CD8-positive, alpha-beta memory T cell (primary cell): ENCODE measurements at regions not wholly inside any gene's neighbourhood (a gene's known extent, or its start where the extent isn't known, plus 50 kb on each side); places are given as distances from the start of the nearest gene placed in this dataset.

Source experiments
- CTCF ChIA-PET: fragments of 350-600 bp; sonication (Branson Sonifier 250); formaldehyde crosslinking; loops from one replicate; lab custom pipeline; 2021; ENCODE audit warnings: antibody characterized with exemption; lab: Charles Lee
- POLR2A ChIA-PET: fragments of 350-600 bp; sonication (Branson Sonifier 250); formaldehyde crosslinking; loops from one replicate; lab custom pipeline; 2021; ENCODE audit warnings: antibody characterized with exemption; lab: Charles Lee
- DNase-seq, 5 donors: peaks; one replicate each; pipeline versions ENCODE4 v3.0.0 to v3.0.0-alpha.2; 2020 to 2022; ENCODE audit warnings: mixed read lengths in 1 of 5
- H3K27ac ChIP-seq: one replicate; pipeline ENCODE4 v1.7.0; 2013; ENCODE audit warnings: low read depth, mild to moderate bottlenecking, low read length, moderate library complexity
- H3K27me3 ChIP-seq: 2 replicates; pipeline ENCODE4 v1.7.0; 2013; ENCODE audit warnings: low read length, mild to moderate bottlenecking; ENCODE audit not compliant: insufficient read depth, poor library complexity, severe bottlenecking
- H3K36me3 ChIP-seq: 2 replicates; pipeline ENCODE4 v1.7.0; 2013; ENCODE audit warnings: mild to moderate bottlenecking, low read length, moderate library complexity; ENCODE audit not compliant: insufficient read depth
- H3K4me1 ChIP-seq: 2 replicates; pipeline ENCODE4 v1.7.0; 2013; ENCODE audit warnings: mild to moderate bottlenecking, low read length, moderate library complexity; ENCODE audit not compliant: insufficient read depth
- H3K4me3 ChIP-seq: 2 replicates; pipeline ENCODE4 v1.7.0; 2013; ENCODE audit warnings: mild to moderate bottlenecking, low read length
- H3K9me3 ChIP-seq: 2 replicates; pipeline ENCODE4 v1.7.0; 2013; ENCODE audit warnings: mild to moderate bottlenecking, low read length
- H3K27ac Mint-ChIP-seq, 8 donors: one replicate each; pipeline ENCODE4 v1.8.0; 2020 to 2021; ENCODE audit warnings: mixed read lengths in 8 of 8, mild to moderate bottlenecking in 6 of 8, inconsistent platforms in 3 of 8, moderate library complexity in 3 of 8
- H3K27me3 Mint-ChIP-seq, 2 donors: one replicate each; pipeline ENCODE4 v1.8.0; 2020 to 2021; ENCODE audit warnings: mixed read lengths in 2 of 2, mild to moderate bottlenecking in 1 of 2, moderate library complexity in 1 of 2
- H3K36me3 Mint-ChIP-seq, 3 donors: one replicate each; pipeline ENCODE4 v1.8.0; 2020 to 2021; ENCODE audit warnings: mixed read lengths in 3 of 3, inconsistent platforms in 1 of 3, mild to moderate bottlenecking in 1 of 3
- H3K4me1 Mint-ChIP-seq, 3 donors: one replicate each; pipeline ENCODE4 v1.8.0; 2020 to 2021; ENCODE audit warnings: mixed read lengths in 3 of 3, inconsistent platforms in 1 of 3, mild to moderate bottlenecking in 1 of 3
- H3K4me3 Mint-ChIP-seq, 7 donors: one replicate each; pipeline ENCODE4 v1.8.0; 2020 to 2021; ENCODE audit warnings: mixed read lengths in 7 of 7, mild to moderate bottlenecking in 6 of 7, moderate library complexity in 4 of 7, inconsistent platforms in 2 of 7
- H3K9me3 Mint-ChIP-seq, 5 donors: one replicate each; pipeline ENCODE4 v1.8.0; 2020 to 2022; ENCODE audit warnings: mixed read lengths in 5 of 5, mild to moderate bottlenecking in 3 of 5, moderate library complexity in 2 of 5, inconsistent platforms in 1 of 5

- CTCF ChIA-PET = no interaction called here
- Mint-ChIP-seq H3K27me3 (peaks cover 2 to 4% of the 10 kb centered on the region in 2 donors), H3K4me1 (no peaks in the 10 kb centered on the region), H3K27ac (no peak overlapping the region), H3K9me3 (no peaks in the 10 kb centered on the region), H3K4me3 (no peak overlapping the region), H3K36me3 (no peaks in the 10 kb centered on the region)
- Histone ChIP-seq H3K9me3 (no peaks in the 10 kb centered on the region), H3K27ac (no peak overlapping the region), H3K27me3 (no peaks in the 10 kb centered on the region), H3K36me3 (no peaks in the 10 kb centered on the region), H3K4me1 (no peaks in the 10 kb centered on the region), H3K4me3 (no peak overlapping the region)
- POLR2A ChIA-PET = no interaction called here
- no peak for DNase-seq
Observed at GRCh38 chr1:213905344-213905743, 82.4 kb upstream of the PROX1 start.

- Histone ChIP-seq H3K36me3 (no peaks in the 10 kb centered on the region), H3K4me1 (no peaks in the 10 kb centered on the region), H3K4me3 (no peak overlapping the region), H3K9me3 (no peaks in the 10 kb centered on the region), H3K27me3 (no peaks in the 10 kb centered on the region), H3K27ac (no peak overlapping the region)
- no peak for DNase-seq
- no peaks in the 10 kb centered on the region for H3K4me1 Mint-ChIP-seq
- no peak overlapping the region for H3K27ac Mint-ChIP-seq
- ChIA-PET CTCF (no interaction called here), POLR2A (no interaction called here)
- no peaks in the 10 kb centered on the region for H3K36me3 Mint-ChIP-seq
- H3K4me3 Mint-ChIP-seq = no peak overlapping the region
- peaks cover 3% of the 10 kb centered on the region in 2 donors for H3K27me3 Mint-ChIP-seq
- no peaks in the 10 kb centered on the region for H3K9me3 Mint-ChIP-seq
Observed at GRCh38 chr1:213908521-213908920, 79.3 kb upstream of the PROX1 start.

- Mint-ChIP-seq H3K4me1 (no peaks in the 10 kb centered on the region), H3K36me3 (no peaks in the 10 kb centered on the region), H3K4me3 (no peak overlapping the region), H3K27ac (no peak overlapping the region), H3K9me3 (peaks cover 0 to 2% (median 1%) of the 10 kb centered on the region in 5 donors), H3K27me3 (peaks cover 3 to 8% of the 10 kb centered on the region in 2 donors)
- Histone ChIP-seq H3K27me3 (no peaks in the 10 kb centered on the region), H3K9me3 (no peaks in the 10 kb centered on the region), H3K4me1 (no peaks in the 10 kb centered on the region), H3K27ac (no peak overlapping the region), H3K36me3 (no peaks in the 10 kb centered on the region), H3K4me3 (no peak overlapping the region)
- ChIA-PET CTCF (no interaction called here), POLR2A (no interaction called here)
- DNase-seq = no peak
Observed at GRCh38 chr1:213914392-213914791, 73.4 kb upstream of the PROX1 start.

GRCh38 chr1:213921311-213921710 is 66.5 kb upstream of the PROX1 start:
- no peak overlapping the region for H3K27ac ChIP-seq
- POLR2A ChIA-PET = no interaction called here
- H3K9me3 ChIP-seq = no peaks in the 10 kb centered on the region
- CTCF ChIA-PET = no interaction called here
- H3K27me3 Mint-ChIP-seq = peaks cover 0 to 1% of the 10 kb centered on the region in 2 donors
- peaks cover 0 to 4% (median 0%) of the 10 kb centered on the region in 5 donors for H3K9me3 Mint-ChIP-seq
- H3K27ac Mint-ChIP-seq = no peak overlapping the region
- H3K4me3 ChIP-seq = no peak overlapping the region
- H3K4me3 Mint-ChIP-seq = no peak overlapping the region
- no peak for DNase-seq
- no peaks in the 10 kb centered on the region for H3K27me3 ChIP-seq
- no peaks in the 10 kb centered on the region for H3K4me1 Mint-ChIP-seq
- H3K36me3 Mint-ChIP-seq = no peaks in the 10 kb centered on the region
- no peaks in the 10 kb centered on the region for H3K36me3 ChIP-seq
- no peaks in the 10 kb centered on the region for H3K4me1 ChIP-seq

- no peak overlapping the region for H3K4me3 Mint-ChIP-seq
- peaks cover 0 to 4% (median 0%) of the 10 kb centered on the region in 5 donors for H3K9me3 Mint-ChIP-seq
- POLR2A ChIA-PET = no interaction called here
Observed at GRCh38 chr1:213921712-213922111, 66.1 kb upstream of the PROX1 start.

GRCh38 chr1:213925531-213926182 is 62.1 kb upstream of the PROX1 start:
- CTCF ChIA-PET = no interaction called here
- Mint-ChIP-seq H3K4me3 (no peak overlapping the region), H3K4me1 (no peaks in the 10 kb centered on the region)

More at GRCh38 chr1:213921712-213922111, 66.1 kb upstream of the PROX1 start:
- Histone ChIP-seq H3K27me3 (no peaks in the 10 kb centered on the region), H3K4me3 (no peak overlapping the region), H3K36me3 (no peaks in the 10 kb centered on the region), H3K27ac (no peak overlapping the region), H3K9me3 (no peaks in the 10 kb centered on the region), H3K4me1 (no peaks in the 10 kb centered on the region)
- Mint-ChIP-seq H3K4me1 (no peaks in the 10 kb centered on the region), H3K27me3 (peaks cover 0 to 1% of the 10 kb centered on the region in 2 donors), H3K36me3 (no peaks in the 10 kb centered on the region), H3K27ac (no peak overlapping the region)
- no peak for DNase-seq
- CTCF ChIA-PET = no interaction called here

GRCh38 chr1:213927846-213928245 is 59.9 kb upstream of the PROX1 start:
- H3K27ac ChIP-seq = no peak overlapping the region
- H3K36me3 Mint-ChIP-seq = no peaks in the 10 kb centered on the region
- no peaks in the 10 kb centered on the region for H3K27me3 ChIP-seq
- no peaks in the 10 kb centered on the region for H3K36me3 ChIP-seq
- H3K27ac Mint-ChIP-seq = no peak overlapping the region
- H3K4me1 Mint-ChIP-seq = no peaks in the 10 kb centered on the region
- ChIA-PET POLR2A (no interaction called here), CTCF (no interaction called here)
- no peaks in the 10 kb centered on the region for H3K4me1 ChIP-seq
- H3K9me3 ChIP-seq = no peaks in the 10 kb centered on the region
- DNase-seq = no peak
- peaks cover 0 to 1% of the 10 kb centered on the region in 2 donors for H3K27me3 Mint-ChIP-seq
- no peak overlapping the region for H3K4me3 ChIP-seq
- H3K4me3 Mint-ChIP-seq = no peak overlapping the region
- peaks cover 0 to 4% (median 0%) of the 10 kb centered on the region in 5 donors for H3K9me3 Mint-ChIP-seq

More at GRCh38 chr1:213925531-213926182, 62.1 kb upstream of the PROX1 start:
- Histone ChIP-seq H3K4me3 (no peak overlapping the region), H3K9me3 (no peaks in the 10 kb centered on the region), H3K36me3 (no peaks in the 10 kb centered on the region), H3K4me1 (no peaks in the 10 kb centered on the region), H3K27ac (no peak overlapping the region), H3K27me3 (no peaks in the 10 kb centered on the region)
- POLR2A ChIA-PET = no interaction called here
- H3K27me3 Mint-ChIP-seq = peaks cover 0 to 1% of the 10 kb centered on the region in 2 donors
- no peaks in the 10 kb centered on the region for H3K36me3 Mint-ChIP-seq
- peaks cover 0 to 4% (median 0%) of the 10 kb centered on the region in 5 donors for H3K9me3 Mint-ChIP-seq
- DNase-seq = no peak
- H3K27ac Mint-ChIP-seq = no peak overlapping the region

- H3K4me3 ChIP-seq = no peak overlapping the region
- no peaks in the 10 kb centered on the region for H3K36me3 Mint-ChIP-seq
- H3K4me1 ChIP-seq = no peaks in the 10 kb centered on the region
- no peak overlapping the region for H3K4me3 Mint-ChIP-seq
- no peak overlapping the region for H3K27ac Mint-ChIP-seq
- no peak for DNase-seq
- H3K9me3 Mint-ChIP-seq = peaks cover 0 to 4% (median 1%) of the 10 kb centered on the region in 5 donors
- ChIA-PET CTCF (no interaction called here), POLR2A (no interaction called here)
- H3K9me3 ChIP-seq = no peaks in the 10 kb centered on the region
- no peaks in the 10 kb centered on the region for H3K27me3 Mint-ChIP-seq
- no peaks in the 10 kb centered on the region for H3K27me3 ChIP-seq
- no peaks in the 10 kb centered on the region for H3K36me3 ChIP-seq
- H3K4me1 Mint-ChIP-seq = no peaks in the 10 kb centered on the region
- H3K27ac ChIP-seq = no peak overlapping the region
Observed at GRCh38 chr1:213929398-213929797, 58.4 kb upstream of the PROX1 start.
